Sigmoid colon (tissue), 6 donors: ENCODE measurements at regions not wholly inside any gene's neighbourhood (a gene's known extent, or its start where the extent isn't known, plus 50 kb on each side); places are given as distances from the start of the nearest gene placed in this dataset.

ENCODE experiments used
- DNase-seq: peaks from one replicate; pipeline ENCODE4 v3.0.0-alpha.2; 2019
- H3K27ac ChIP-seq, 4 donors: fragments of 200-600 bp; sonication (generic); one replicate each; pipeline ENCODE4 v1.5.1; 2016 to 2019; ENCODE audit warnings: mild to moderate bottlenecking in 1 of 4
- H3K27me3 ChIP-seq, 3 donors: fragments of 200-600 bp; sonication (generic); one replicate each; pipeline ENCODE4 v1.5.1; 2019; ENCODE audit warnings: mild to moderate bottlenecking in 1 of 3
- H3K36me3 ChIP-seq, 4 donors: fragments of 200-600 bp; sonication (generic); one replicate each; pipeline ENCODE4 v1.5.1; 2016 to 2019
- H3K4me1 ChIP-seq, 4 donors: fragments of 200-600 bp; sonication (generic); one replicate each; pipeline ENCODE4 v1.5.1; 2017 to 2019
- H3K4me3 ChIP-seq, 4 donors: fragments of 200-600 bp; sonication (generic); one replicate each; pipeline ENCODE4 v1.5.1; 2017 to 2019; ENCODE audit warnings: mild to moderate bottlenecking in 2 of 4, moderate library complexity in 1 of 4
- H3K9me3 ChIP-seq, 4 donors: fragments of 200-600 bp in 3 of 4; sonication (generic) in 3 of 4; one replicate each; pipeline versions ENCODE4 v1.5.1 to v1.6.1; 2013 to 2019
- EP300 ChIP-seq, 4 donors: sonication (generic); formaldehyde crosslinking; IDR thresholded peaks; one replicate each; pipeline ENCODE4 v1.6.1; 2017; ENCODE audit warnings: antibody characterized with exemption in 4 of 4
- POLR2A ChIP-seq, 2 donors: fragments of 450-650 bp; IDR thresholded peaks; one replicate each; pipeline ENCODE4 v1.6.1; 2016; ENCODE audit warnings: antibody characterized with exemption in 2 of 2, mild to moderate bottlenecking in 2 of 2, moderate library complexity in 2 of 2
- POLR2AphosphoS5 ChIP-seq, 4 donors: sonication (generic); formaldehyde crosslinking; IDR thresholded peaks; one replicate each; pipeline ENCODE4 v1.6.1; 2017; ENCODE audit warnings: antibody characterized with exemption in 4 of 4
- WGBS, 2 donors: extraction: QIAGEN DNeasy Blood & Tissue Kit; methylation state at CpG; one replicate each; pipeline ENCODE4 v1.1.7; 2013; 5-methylcytosine and 5-hydroxymethylcytosine counted together
- intact Hi-C: fragments of 100-400 bp; cut with DNase I; formaldehyde crosslinking; loops from one replicate; pipeline ENCODE4 v1.15.1; 2023
- TF ChIP-seq, protein P1 (sequence below), 4 experiments: fragments of 450-650 bp in 3 of 4; fragments of 200-600 bp in 1 of 4; IDR thresholded peaks; one replicate each; pipeline ENCODE4 v1.5.1; 2016 to 2019; ENCODE audit warnings: antibody characterized with exemption in 4 of 4, mild to moderate bottlenecking in 3 of 4, moderate library complexity in 2 of 4
- donor health status: healthy with polysubstance abuse.
- donor health status: healthy.

DNA sequence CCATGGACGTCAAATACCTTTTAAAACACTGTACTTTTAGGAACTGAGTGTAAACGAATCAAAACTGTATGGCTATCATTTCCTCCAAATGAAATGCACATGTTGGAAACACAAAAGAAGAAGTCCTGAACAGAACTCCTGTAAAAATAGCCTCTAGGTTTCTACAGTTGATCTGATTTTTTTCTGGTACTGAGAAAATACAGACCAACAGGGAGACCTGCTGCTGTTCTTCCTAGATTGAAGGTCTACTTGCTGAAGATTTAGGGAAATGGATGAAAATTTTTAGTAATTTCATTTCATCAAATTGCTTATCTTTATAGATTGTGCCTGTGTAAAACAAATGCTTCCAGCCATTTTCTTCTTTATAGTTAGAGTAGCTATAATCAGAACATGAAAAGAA, 520.4 kb downstream of the SLITRK6 start:
- 49 to 62% methylated on average over 2 of the region's 2 CpGs for WGBS, 2 donors
- intact Hi-C loops, result no loop called here
- H3K9me3 ChIP-seq, result no peaks in the 10 kb centered on the region
- H3K4me3 ChIP-seq, result no peak overlapping the region
- no peaks in the 10 kb centered on the region for H3K27me3 ChIP-seq
- no peak for TF ChIP-seq EP300 (IDR thresholded peaks at IDR 0.05)
- TF ChIP-seq, protein P1, sequence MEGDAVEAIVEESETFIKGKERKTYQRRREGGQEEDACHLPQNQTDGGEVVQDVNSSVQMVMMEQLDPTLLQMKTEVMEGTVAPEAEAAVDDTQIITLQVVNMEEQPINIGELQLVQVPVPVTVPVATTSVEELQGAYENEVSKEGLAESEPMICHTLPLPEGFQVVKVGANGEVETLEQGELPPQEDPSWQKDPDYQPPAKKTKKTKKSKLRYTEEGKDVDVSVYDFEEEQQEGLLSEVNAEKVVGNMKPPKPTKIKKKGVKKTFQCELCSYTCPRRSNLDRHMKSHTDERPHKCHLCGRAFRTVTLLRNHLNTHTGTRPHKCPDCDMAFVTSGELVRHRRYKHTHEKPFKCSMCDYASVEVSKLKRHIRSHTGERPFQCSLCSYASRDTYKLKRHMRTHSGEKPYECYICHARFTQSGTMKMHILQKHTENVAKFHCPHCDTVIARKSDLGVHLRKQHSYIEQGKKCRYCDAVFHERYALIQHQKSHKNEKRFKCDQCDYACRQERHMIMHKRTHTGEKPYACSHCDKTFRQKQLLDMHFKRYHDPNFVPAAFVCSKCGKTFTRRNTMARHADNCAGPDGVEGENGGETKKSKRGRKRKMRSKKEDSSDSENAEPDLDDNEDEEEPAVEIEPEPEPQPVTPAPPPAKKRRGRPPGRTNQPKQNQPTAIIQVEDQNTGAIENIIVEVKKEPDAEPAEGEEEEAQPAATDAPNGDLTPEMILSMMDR (IDR thresholded peaks at IDR 0.05), result no peak
- TF ChIP-seq POLR2AphosphoS5 (IDR thresholded peaks at IDR 0.05), result no peak
- TF ChIP-seq POLR2A (IDR thresholded peaks at IDR 0.05), result no peak
- no peak for DNase-seq
- no peaks in the 10 kb centered on the region for H3K36me3 ChIP-seq
- no peak overlapping the region for H3K27ac ChIP-seq
- no peaks in the 10 kb centered on the region for H3K4me1 ChIP-seq

DNA sequence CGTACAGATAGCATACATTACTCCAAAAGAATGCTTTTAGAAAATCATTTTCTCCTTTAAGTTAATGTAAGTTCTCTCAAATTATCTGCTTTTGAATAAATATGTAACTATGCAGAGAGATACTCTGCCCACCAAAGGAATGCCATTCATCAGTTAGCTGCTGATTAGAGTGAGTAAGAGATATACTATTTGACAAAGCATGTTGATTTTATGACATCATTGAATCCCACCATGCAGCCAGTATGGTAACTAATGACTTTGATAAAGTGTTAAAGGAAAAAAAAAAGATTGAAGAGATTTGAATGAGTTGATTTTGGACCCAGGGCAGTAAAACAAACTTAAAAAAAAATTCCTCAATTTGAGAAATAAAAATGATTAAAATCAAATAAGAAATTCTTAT, 521.5 kb downstream of the SLITRK6 start:
- WGBS, 2 donors, result 57 to 72% methylated on average over 1 of the region's 1 CpG
- TF ChIP-seq, protein P1 (IDR thresholded peaks at IDR 0.05), result no peak
- TF ChIP-seq POLR2AphosphoS5 (IDR thresholded peaks at IDR 0.05) (no peak), EP300 (IDR thresholded peaks at IDR 0.05) (no peak), POLR2A (IDR thresholded peaks at IDR 0.05) (no peak)

DNA sequence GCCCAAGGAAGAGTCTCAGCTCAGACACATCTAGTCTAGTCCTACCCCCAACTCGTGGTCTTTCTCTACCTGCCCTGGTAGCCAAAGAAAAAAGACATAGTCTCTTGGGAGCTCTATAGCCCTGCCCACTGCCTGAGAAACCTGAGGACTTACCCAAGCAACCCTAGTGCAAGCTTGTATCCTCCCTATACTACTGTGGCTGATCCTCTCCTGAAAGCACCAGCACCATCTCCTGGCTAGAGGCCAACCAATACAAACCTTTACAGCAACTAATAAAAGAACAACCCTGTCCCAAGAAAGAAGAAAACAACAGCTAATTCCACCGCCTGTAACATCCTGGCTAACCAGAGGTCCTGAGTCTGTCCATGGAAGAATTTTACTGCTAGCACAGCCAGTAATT, 532.4 kb downstream of the SLITRK6 start:
- TF ChIP-seq EP300 (IDR thresholded peaks at IDR 0.05) (no peak), POLR2A (IDR thresholded peaks at IDR 0.05) (no peak), POLR2AphosphoS5 (IDR thresholded peaks at IDR 0.05) (no peak)
- TF ChIP-seq, protein P1 (IDR thresholded peaks at IDR 0.05), result no peak
- H3K36me3 ChIP-seq, result no peaks in the 10 kb centered on the region
- intact Hi-C loops, result no loop called here
- no peaks in the 10 kb centered on the region for H3K27me3 ChIP-seq
- 85 to 87% methylated on average over 2 of the region's 2 CpGs for WGBS, 2 donors
- no peak for DNase-seq
- no peak overlapping the region for H3K27ac ChIP-seq
- no peak overlapping the region for H3K4me3 ChIP-seq
- no peaks in the 10 kb centered on the region for H3K4me1 ChIP-seq
- H3K9me3 ChIP-seq, result no peaks in the 10 kb centered on the region

More for the DNA sequence above, 521.5 kb downstream of the SLITRK6 start:
- no peaks in the 10 kb centered on the region for H3K27me3 ChIP-seq
- no peaks in the 10 kb centered on the region for H3K9me3 ChIP-seq
- DNase-seq, result no peak
- H3K4me3 ChIP-seq, result no peak overlapping the region
- no peak overlapping the region for H3K27ac ChIP-seq
- H3K4me1 ChIP-seq, result no peaks in the 10 kb centered on the region
- intact Hi-C loops, result no loop called here
- no peaks in the 10 kb centered on the region for H3K36me3 ChIP-seq

DNA sequence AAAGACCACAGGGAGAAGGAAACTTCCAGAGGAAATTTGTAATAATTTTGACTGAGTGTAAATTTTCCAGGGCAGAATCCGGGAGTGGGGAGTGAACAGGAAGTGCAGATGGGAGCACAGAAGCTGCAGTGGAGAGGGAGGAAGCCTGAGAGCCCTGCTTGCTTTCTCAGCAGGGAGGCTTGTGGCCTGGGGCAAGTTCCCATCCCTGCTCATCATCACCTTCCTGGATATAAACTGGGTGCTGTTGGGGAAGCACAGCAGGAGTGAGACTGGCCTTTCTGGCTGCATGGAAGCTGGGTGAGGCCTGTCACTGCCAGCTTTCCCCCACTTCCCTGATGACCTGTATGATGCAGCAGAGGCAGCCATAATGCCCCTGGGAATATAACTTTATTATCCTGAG, 532.9 kb downstream of the SLITRK6 start:
- H3K4me1 ChIP-seq, result no peaks in the 10 kb centered on the region
- H3K9me3 ChIP-seq, result no peaks in the 10 kb centered on the region
- no peak overlapping the region for H3K27ac ChIP-seq
- intact Hi-C loops, result no loop called here
- 38 to 45% methylated on average over 1 of the region's 1 CpG for WGBS, 2 donors
- DNase-seq, result no peak
- no peak overlapping the region for H3K4me3 ChIP-seq
- H3K36me3 ChIP-seq, result no peaks in the 10 kb centered on the region
- no peak for TF ChIP-seq POLR2A (IDR thresholded peaks at IDR 0.05)
- no peak for TF ChIP-seq EP300 (IDR thresholded peaks at IDR 0.05)
- TF ChIP-seq POLR2AphosphoS5 (IDR thresholded peaks at IDR 0.05), result no peak
- TF ChIP-seq, protein P1 (IDR thresholded peaks at IDR 0.05), result no peak
- H3K27me3 ChIP-seq, result no peaks in the 10 kb centered on the region

DNA sequence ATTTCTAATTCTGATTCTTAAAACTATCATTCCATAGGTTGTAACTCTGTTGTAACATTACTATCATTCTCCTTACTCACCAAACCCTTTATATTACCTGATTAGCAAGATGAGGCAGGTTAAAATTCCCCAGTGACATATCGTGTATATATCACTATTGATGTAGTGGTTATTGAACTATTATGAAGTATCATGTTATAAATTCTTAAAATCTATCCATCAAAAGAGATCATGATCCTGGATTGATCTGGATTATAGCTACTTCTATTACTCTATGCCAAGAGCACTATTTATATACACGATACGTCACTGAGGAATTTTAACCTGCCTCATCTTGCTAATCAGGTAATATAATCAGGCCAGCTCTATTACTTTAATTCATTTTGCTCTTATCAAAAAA, 533.9 kb downstream of the SLITRK6 start:
- Histone ChIP-seq H3K4me1 (no peaks in the 10 kb centered on the region), H3K27ac (no peak overlapping the region), H3K36me3 (no peaks in the 10 kb centered on the region), H3K4me3 (no peak overlapping the region), H3K27me3 (no peaks in the 10 kb centered on the region), H3K9me3 (no peaks in the 10 kb centered on the region)
- TF ChIP-seq EP300 (IDR thresholded peaks at IDR 0.05), result no peak
- TF ChIP-seq POLR2AphosphoS5 (IDR thresholded peaks at IDR 0.05), result no peak
- TF ChIP-seq POLR2A (IDR thresholded peaks at IDR 0.05), result no peak
- TF ChIP-seq, protein P1 (IDR thresholded peaks at IDR 0.05), result no peak
- intact Hi-C loops, result no loop called here
- no peak for DNase-seq
- 91 to 92% methylated on average over 3 of the region's 3 CpGs for WGBS, 2 donors
